ENCODE measurements at regions not wholly inside any gene's neighbourhood (a gene's known extent, or its start where the extent isn't known, plus 50 kb on each side); places are given as distances from the start of the nearest gene placed in this dataset.

GRCh38 chr2:239882781-239883180, 142.4 kb downstream of the NDUFA10 start:
- Histone ChIP-seq H3K9ac (ENCODE audit: low read depth, low read length) (no peak overlapping the region), H3K4me3 (ENCODE audit: low read length) (no peak overlapping the region), H3K4me1 (ENCODE audit: insufficient read depth, low read length) (peaks cover 3% of the 10 kb centered on the region; the same call in 1 of the 2 replicates), H3K9me3 (ENCODE audit: insufficient read depth, low read depth, low read length) (peaks cover 18% of the 10 kb centered on the region; the same call in 1 of the 2 replicates), H3K27ac (ENCODE audit: low read length) (no peak overlapping the region), H3K27me3 (ENCODE audit: insufficient read depth, low read length) (no peaks in the 10 kb centered on the region; the same call in 1 of the 2 replicates), H3K36me3 (ENCODE audit: insufficient read depth, low read depth, low read length) (no peaks in the 10 kb centered on the region)

- H3K9ac ChIP-seq (ENCODE audit: low read depth, low read length): no peak overlapping the region
- H3K9me3 ChIP-seq (ENCODE audit: insufficient read depth, low read depth, low read length): peaks cover 18% of the 10 kb centered on the region; the same call in 1 of the 2 replicates
- no peak overlapping the region for H3K27ac ChIP-seq (ENCODE audit: low read length)
- no peaks in the 10 kb centered on the region for H3K36me3 ChIP-seq (ENCODE audit: insufficient read depth, low read depth, low read length)
- H3K4me1 ChIP-seq (ENCODE audit: insufficient read depth, low read length): peaks cover 7% of the 10 kb centered on the region; the same call in 1 of the 2 replicates
- H3K4me3 ChIP-seq (ENCODE audit: low read length): no peak overlapping the region
- H3K27me3 ChIP-seq (ENCODE audit: insufficient read depth, low read length): no peaks in the 10 kb centered on the region; the same call in 1 of the 2 replicates
Observed at GRCh38 chr2:239882331-239882732, 142.8 kb downstream of the NDUFA10 start.

- Histone ChIP-seq H3K4me3 (ENCODE audit: low read length) (no peak overlapping the region), H3K27me3 (ENCODE audit: insufficient read depth, low read length) (no peaks in the 10 kb centered on the region; the same call in 1 of the 2 replicates), H3K27ac (ENCODE audit: low read length) (no peak overlapping the region)
Observed at GRCh38 chr2:239881561-239882320, 143.4 kb downstream of the NDUFA10 start.

GRCh38 chr2:239881031-239881471, 144.1 kb downstream of the NDUFA10 start:
- no peak overlapping the region for H3K27ac ChIP-seq (ENCODE audit: low read length)
- peaks cover 18% of the 10 kb centered on the region; the same call in 1 of the 2 replicates for H3K9me3 ChIP-seq (ENCODE audit: insufficient read depth, low read depth, low read length)
- H3K4me3 ChIP-seq (ENCODE audit: low read length): no peak overlapping the region
- no peaks in the 10 kb centered on the region for H3K36me3 ChIP-seq (ENCODE audit: insufficient read depth, low read depth, low read length)
- no peak overlapping the region for H3K9ac ChIP-seq (ENCODE audit: low read depth, low read length)
- H3K27me3 ChIP-seq (ENCODE audit: insufficient read depth, low read length): no peaks in the 10 kb centered on the region; the same call in 1 of the 2 replicates
- H3K4me1 ChIP-seq (ENCODE audit: insufficient read depth, low read length): peaks cover 12% of the 10 kb centered on the region; the same call in 1 of the 2 replicates

More at GRCh38 chr2:239881561-239882320, 143.4 kb downstream of the NDUFA10 start:
- Histone ChIP-seq H3K9me3 (ENCODE audit: insufficient read depth, low read depth, low read length) (peaks cover 18% of the 10 kb centered on the region; the same call in 1 of the 2 replicates), H3K4me1 (ENCODE audit: insufficient read depth, low read length) (peaks cover 12% of the 10 kb centered on the region; the same call in 1 of the 2 replicates), H3K36me3 (ENCODE audit: insufficient read depth, low read depth, low read length) (no peaks in the 10 kb centered on the region), H3K9ac (ENCODE audit: low read depth, low read length) (no peak overlapping the region)

- Histone ChIP-seq H3K4me3 (ENCODE audit: low read length) (no peak overlapping the region), H3K9ac (ENCODE audit: low read depth, low read length) (no peak overlapping the region), H3K36me3 (ENCODE audit: insufficient read depth, low read depth, low read length) (no peaks in the 10 kb centered on the region), H3K27me3 (ENCODE audit: insufficient read depth, low read length) (no peaks in the 10 kb centered on the region; the same call in 1 of the 2 replicates), H3K4me1 (ENCODE audit: insufficient read depth, low read length) (peaks cover 12% of the 10 kb centered on the region; the same call in 1 of the 2 replicates), H3K9me3 (ENCODE audit: insufficient read depth, low read depth, low read length) (peaks cover 17% of the 10 kb centered on the region; the same call in 1 of the 2 replicates), H3K27ac (ENCODE audit: low read length) (no peak overlapping the region)
Observed at GRCh38 chr2:239880396-239880795, 144.7 kb downstream of the NDUFA10 start.

- H3K4me1 ChIP-seq (ENCODE audit: insufficient read depth, low read length): peaks cover 12% of the 10 kb centered on the region; the same call in 1 of the 2 replicates
- no peak overlapping the region for H3K4me3 ChIP-seq (ENCODE audit: low read length)
- peaks cover 9% of the 10 kb centered on the region; the same call in 1 of the 2 replicates for H3K9me3 ChIP-seq (ENCODE audit: insufficient read depth, low read depth, low read length)
- no peak overlapping the region for H3K9ac ChIP-seq (ENCODE audit: low read depth, low read length)
- no peaks in the 10 kb centered on the region for H3K36me3 ChIP-seq (ENCODE audit: insufficient read depth, low read depth, low read length)
- H3K27me3 ChIP-seq (ENCODE audit: insufficient read depth, low read length): no peaks in the 10 kb centered on the region; the same call in 1 of the 2 replicates
- H3K27ac ChIP-seq (ENCODE audit: low read length): no peak overlapping the region
Observed at GRCh38 chr2:239879423-239880084, 145.6 kb downstream of the NDUFA10 start.

GRCh38 chr2:239878686-239879085, 146.5 kb downstream of the NDUFA10 start:
- H3K9me3 ChIP-seq (ENCODE audit: insufficient read depth, low read depth, low read length): peaks cover under 1% of the 10 kb centered on the region; the same call in 1 of the 2 replicates
- peaks cover 12% of the 10 kb centered on the region; the same call in 1 of the 2 replicates for H3K4me1 ChIP-seq (ENCODE audit: insufficient read depth, low read length)
- no peak overlapping the region for H3K27ac ChIP-seq (ENCODE audit: low read length)
- H3K9ac ChIP-seq (ENCODE audit: low read depth, low read length): no peak overlapping the region
- H3K36me3 ChIP-seq (ENCODE audit: insufficient read depth, low read depth, low read length): no peaks in the 10 kb centered on the region
- H3K27me3 ChIP-seq (ENCODE audit: insufficient read depth, low read length): no peaks in the 10 kb centered on the region; the same call in 1 of the 2 replicates
- H3K4me3 ChIP-seq (ENCODE audit: low read length): no peak overlapping the region

- Histone ChIP-seq H3K4me3 (ENCODE audit: low read length) (no peak overlapping the region), H3K27ac (ENCODE audit: low read length) (no peak overlapping the region), H3K36me3 (ENCODE audit: insufficient read depth, low read depth, low read length) (no peaks in the 10 kb centered on the region), H3K27me3 (ENCODE audit: insufficient read depth, low read length) (no peaks in the 10 kb centered on the region; the same call in 1 of the 2 replicates), H3K4me1 (ENCODE audit: insufficient read depth, low read length) (peaks cover 12% of the 10 kb centered on the region; the same call in 1 of the 2 replicates), H3K9ac (ENCODE audit: low read depth, low read length) (no peak overlapping the region), H3K9me3 (ENCODE audit: insufficient read depth, low read depth, low read length) (no peaks in the 10 kb centered on the region)
Observed at GRCh38 chr2:239876948-239877289, 148.2 kb downstream of the NDUFA10 start.

GRCh38 chr2:239876271-239876947, 148.7 kb downstream of the NDUFA10 start:
- Histone ChIP-seq H3K27me3 (ENCODE audit: insufficient read depth, low read length) (no peaks in the 10 kb centered on the region; the same call in 1 of the 2 replicates), H3K36me3 (ENCODE audit: insufficient read depth, low read depth, low read length) (no peaks in the 10 kb centered on the region), H3K4me3 (ENCODE audit: low read length) (no peak overlapping the region), H3K9me3 (ENCODE audit: insufficient read depth, low read depth, low read length) (no peaks in the 10 kb centered on the region), H3K27ac (ENCODE audit: low read length) (no peak overlapping the region), H3K4me1 (ENCODE audit: insufficient read depth, low read length) (peaks cover 12% of the 10 kb centered on the region; the same call in 1 of the 2 replicates), H3K9ac (ENCODE audit: low read depth, low read length) (no peak overlapping the region)

GRCh38 chr2:239874636-239875356, 150.3 kb downstream of the NDUFA10 start:
- H3K9ac ChIP-seq (ENCODE audit: low read depth, low read length): no peak overlapping the region
- no peak overlapping the region for H3K4me3 ChIP-seq (ENCODE audit: low read length)
- H3K27me3 ChIP-seq (ENCODE audit: insufficient read depth, low read length): no peaks in the 10 kb centered on the region; the same call in 1 of the 2 replicates
- no peak overlapping the region for H3K27ac ChIP-seq (ENCODE audit: low read length)
- H3K9me3 ChIP-seq (ENCODE audit: insufficient read depth, low read depth, low read length): no peaks in the 10 kb centered on the region
- peaks cover 12% of the 10 kb centered on the region; the same call in 1 of the 2 replicates for H3K4me1 ChIP-seq (ENCODE audit: insufficient read depth, low read length)
- no peaks in the 10 kb centered on the region for H3K36me3 ChIP-seq (ENCODE audit: insufficient read depth, low read depth, low read length)

Data from iPS-20b (cell line).